ENCODE measurements at regions not wholly inside any gene's neighbourhood (a gene's known extent, or its start where the extent isn't known, plus 50 kb on each side); places are given as distances from the start of the nearest gene placed in this dataset.

DNA sequence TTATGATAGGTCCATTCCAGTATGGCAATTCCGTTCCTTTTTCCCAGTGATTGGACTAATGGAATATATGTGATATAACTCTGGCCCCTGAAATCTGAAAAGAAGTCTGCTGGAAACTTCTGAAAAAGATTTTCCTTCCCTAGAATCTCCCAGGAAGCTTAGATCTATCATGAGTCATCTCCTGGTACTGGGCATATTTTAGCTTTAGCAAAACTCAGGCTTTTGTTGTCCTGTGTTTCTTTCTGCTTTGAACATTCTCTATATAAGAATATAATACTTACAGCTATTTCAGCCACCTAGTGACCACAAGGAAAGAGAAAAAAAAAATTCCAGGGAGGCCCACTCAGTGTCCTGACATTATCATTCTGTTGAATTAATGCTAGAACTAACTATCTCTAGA lies 597.2 kb upstream of the GRIA3 start:
- TF ChIP-seq, protein P1, sequence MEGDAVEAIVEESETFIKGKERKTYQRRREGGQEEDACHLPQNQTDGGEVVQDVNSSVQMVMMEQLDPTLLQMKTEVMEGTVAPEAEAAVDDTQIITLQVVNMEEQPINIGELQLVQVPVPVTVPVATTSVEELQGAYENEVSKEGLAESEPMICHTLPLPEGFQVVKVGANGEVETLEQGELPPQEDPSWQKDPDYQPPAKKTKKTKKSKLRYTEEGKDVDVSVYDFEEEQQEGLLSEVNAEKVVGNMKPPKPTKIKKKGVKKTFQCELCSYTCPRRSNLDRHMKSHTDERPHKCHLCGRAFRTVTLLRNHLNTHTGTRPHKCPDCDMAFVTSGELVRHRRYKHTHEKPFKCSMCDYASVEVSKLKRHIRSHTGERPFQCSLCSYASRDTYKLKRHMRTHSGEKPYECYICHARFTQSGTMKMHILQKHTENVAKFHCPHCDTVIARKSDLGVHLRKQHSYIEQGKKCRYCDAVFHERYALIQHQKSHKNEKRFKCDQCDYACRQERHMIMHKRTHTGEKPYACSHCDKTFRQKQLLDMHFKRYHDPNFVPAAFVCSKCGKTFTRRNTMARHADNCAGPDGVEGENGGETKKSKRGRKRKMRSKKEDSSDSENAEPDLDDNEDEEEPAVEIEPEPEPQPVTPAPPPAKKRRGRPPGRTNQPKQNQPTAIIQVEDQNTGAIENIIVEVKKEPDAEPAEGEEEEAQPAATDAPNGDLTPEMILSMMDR (IDR thresholded peaks at IDR 0.05), result no peak
- no peak for TF ChIP-seq POLR2AphosphoS5 (IDR thresholded peaks at IDR 0.05)
- TF ChIP-seq POLR2A (IDR thresholded peaks at IDR 0.05), result no peak
- no peak for TF ChIP-seq EP300 (IDR thresholded peaks at IDR 0.05)
